GM18858 (cell line): ENCODE measurements at regions not wholly inside any gene's neighbourhood (a gene's known extent, or its start where the extent isn't known, plus 50 kb on each side); places are given as distances from the start of the nearest gene placed in this dataset.

Experiments used
- ATAC-seq: cut with Tn5 transposase; IDR thresholded peaks from one replicate; pipeline ENCODE4 v1.9.1; 2021; ENCODE audit not compliant: unreplicated experiment

GRCh38 chr10:108808228-108808627 is 1115.1 kb downstream of the XPNPEP1 start:
- ATAC-seq: no peak

- no peak for ATAC-seq
These were observed 1121.4 kb downstream of the XPNPEP1 start for GRCh38 chr10:108801775-108802517.

- no peak for ATAC-seq
These were observed 1122.1 kb downstream of the XPNPEP1 start for GRCh38 chr10:108801220-108801619.

- ATAC-seq: no peak
These were observed 1125.7 kb downstream of the XPNPEP1 start for GRCh38 chr10:108797573-108797972.

GRCh38 chr10:108791794-108792474 is 1131.4 kb downstream of the XPNPEP1 start:
- ATAC-seq: no peak

- ATAC-seq: no peak
These were observed 1132.3 kb downstream of the XPNPEP1 start for GRCh38 chr10:108791030-108791429.

- peak; percentile 78 for ATAC-seq
These were observed 1133.4 kb downstream of the XPNPEP1 start for GRCh38 chr10:108789919-108790318.

- ATAC-seq: no peak
These were observed 1134.0 kb downstream of the XPNPEP1 start for GRCh38 chr10:108789336-108789735.

GRCh38 chr10:108788891-108789290 is 1134.4 kb downstream of the XPNPEP1 start:
- ATAC-seq: no peak

- no peak for ATAC-seq
These were observed 1135.4 kb downstream of the XPNPEP1 start for GRCh38 chr10:108787932-108788331.

GRCh38 chr10:108785011-108785410 is 1138.3 kb downstream of the XPNPEP1 start:
- ATAC-seq: no peak

- no peak for ATAC-seq
These were observed 1138.8 kb downstream of the XPNPEP1 start for GRCh38 chr10:108784534-108784933.

GRCh38 chr10:108783897-108784296 is 1139.4 kb downstream of the XPNPEP1 start:
- peak; percentile 67 for ATAC-seq

- no peak for ATAC-seq
These were observed 1140.9 kb downstream of the XPNPEP1 start for GRCh38 chr10:108782411-108782810.

- no peak for ATAC-seq
These were observed 1143.8 kb downstream of the XPNPEP1 start for GRCh38 chr10:108779501-108779900.

GRCh38 chr10:108775911-108776475 is 1147.3 kb downstream of the XPNPEP1 start:
- ATAC-seq: no peak

- ATAC-seq: no peak
These were observed 1152.2 kb downstream of the XPNPEP1 start for GRCh38 chr10:108771106-108771505.

- ATAC-seq: no peak
These were observed 1157.5 kb downstream of the XPNPEP1 start for GRCh38 chr10:108765794-108766193.

- no peak for ATAC-seq
These were observed 1165.4 kb downstream of the XPNPEP1 start for GRCh38 chr10:108757946-108758345.

- no peak for ATAC-seq
These were observed 1167.7 kb downstream of the XPNPEP1 start for GRCh38 chr10:108755646-108756045.

- no peak for ATAC-seq
These were observed 1170.0 kb downstream of the XPNPEP1 start for GRCh38 chr10:108753326-108753725.

- ATAC-seq: peak; percentile 88
These were observed 1174.3 kb downstream of the XPNPEP1 start for GRCh38 chr10:108749042-108749441.
